HUES64 (cell line): ENCODE measurements at regions not wholly inside any gene's neighbourhood (a gene's known extent, or its start where the extent isn't known, plus 50 kb on each side); places are given as distances from the start of the nearest gene placed in this dataset.

Experiments used
- H3K27ac ChIP-seq: 2 replicates; pipeline ENCODE4 v1.7.0; 2013; ENCODE audit warnings: low read depth, low read length, inconsistent platforms
- H3K27me3 ChIP-seq: 2 replicates; pipeline ENCODE4 v1.6.1; 2013; ENCODE audit warnings: mild to moderate bottlenecking, low read length; ENCODE audit not compliant: insufficient read depth
- H3K36me3 ChIP-seq: 2 replicates; pipeline ENCODE4 v1.6.1; 2013; ENCODE audit warnings: mild to moderate bottlenecking, low read length; ENCODE audit not compliant: insufficient read depth
- H3K4me1 ChIP-seq: 2 replicates; pipeline ENCODE4 v1.6.1; 2013; ENCODE audit warnings: mild to moderate bottlenecking, low read length, moderate library complexity; ENCODE audit not compliant: insufficient read depth
- H3K4me3 ChIP-seq: 2 replicates; pipeline ENCODE4 v1.5.1; 2013; ENCODE audit warnings: mild to moderate bottlenecking, low read length, moderate library complexity
- H3K9ac ChIP-seq: 2 replicates; pipeline ENCODE4 v1.6.1; 2013; ENCODE audit warnings: mild to moderate bottlenecking, low read depth, low read length
- H3K9me3 ChIP-seq: 2 replicates; pipeline ENCODE4 v1.6.1; 2013; ENCODE audit warnings: low read depth, low read length; ENCODE audit not compliant: insufficient read depth
- WGBS: fragments of 150-250, 120-280 bp; methylation state at CpG from one replicate; pipeline ENCODE4 v1.1.7; 2013; ENCODE audit warnings: missing lambda C conversion rate; 5-methylcytosine and 5-hydroxymethylcytosine counted together

DNA sequence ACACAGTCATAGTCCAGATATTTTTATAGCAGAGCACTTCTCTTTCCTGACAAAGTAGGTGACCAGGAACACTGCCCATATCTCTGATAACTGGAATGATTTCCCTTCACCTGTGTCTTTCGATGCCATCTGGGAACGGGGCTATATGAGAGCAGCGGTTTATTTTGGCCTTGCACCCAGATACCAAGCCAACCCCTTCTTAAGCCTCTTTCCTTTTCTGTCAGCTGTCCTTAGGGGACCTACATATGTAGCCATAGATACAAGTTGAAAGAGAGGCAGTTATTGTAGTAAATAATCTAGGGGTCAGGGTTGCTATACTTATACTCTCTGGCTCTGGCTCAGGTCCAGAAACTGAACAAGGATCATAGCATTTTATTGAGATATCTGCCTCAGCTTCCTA, 128.8 kb downstream of the NHLRC3 start:
- no peaks in the 10 kb centered on the region for H3K36me3 ChIP-seq
- WGBS, result 62% methylated on average over 3 of the region's 3 CpGs
- H3K27ac ChIP-seq, result no peak overlapping the region
- no peaks in the 10 kb centered on the region for H3K27me3 ChIP-seq
- no peak overlapping the region for H3K9ac ChIP-seq
- no peaks in the 10 kb centered on the region for H3K9me3 ChIP-seq
- H3K4me3 ChIP-seq, result no peak overlapping the region
- no peaks in the 10 kb centered on the region for H3K4me1 ChIP-seq

DNA sequence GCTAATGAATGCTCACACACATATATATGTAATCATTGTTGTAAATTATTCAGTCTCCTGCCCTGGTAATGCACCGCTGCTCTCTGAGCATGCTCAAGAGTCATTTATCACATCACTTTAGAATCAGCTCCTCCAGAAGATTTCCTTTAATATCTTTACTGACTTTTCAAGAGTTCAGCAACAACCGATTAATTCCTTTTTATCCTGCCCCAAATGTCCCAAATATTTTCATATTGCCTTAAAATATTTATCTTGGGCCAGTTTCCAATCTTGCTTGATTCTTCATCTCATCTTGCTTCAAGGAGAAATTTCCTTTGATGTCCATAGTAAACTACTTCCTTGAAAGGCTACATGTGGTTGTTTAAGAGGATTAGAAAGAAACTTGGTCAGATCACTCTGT, 132.5 kb downstream of the NHLRC3 start:
- Histone ChIP-seq H3K27ac (no peak overlapping the region), H3K9me3 (no peaks in the 10 kb centered on the region), H3K9ac (no peak overlapping the region), H3K27me3 (no peaks in the 10 kb centered on the region), H3K36me3 (no peaks in the 10 kb centered on the region), H3K4me3 (no peak overlapping the region), H3K4me1 (no peaks in the 10 kb centered on the region)
- WGBS, result 93% methylated on average over 2 of the region's 2 CpGs

DNA sequence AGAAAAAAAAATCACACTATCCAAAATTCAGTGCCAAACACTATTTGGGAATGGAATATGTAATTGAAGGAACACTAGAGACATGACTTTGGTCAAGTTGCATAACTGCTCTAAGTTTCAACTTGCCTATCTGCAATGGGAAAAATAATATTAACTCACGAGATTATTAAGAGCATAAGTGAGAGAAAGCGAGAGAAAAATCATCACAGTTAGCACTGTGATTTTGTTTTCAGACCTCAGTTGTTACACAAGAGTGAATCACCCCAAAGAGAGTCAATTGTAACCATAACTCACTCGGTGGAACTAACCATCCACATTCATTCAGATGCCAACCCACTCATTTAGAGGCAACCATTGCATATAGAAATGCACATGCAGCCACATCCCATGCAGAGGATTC, 147.1 kb downstream of the NHLRC3 start:
- Histone ChIP-seq H3K4me1 (no peaks in the 10 kb centered on the region), H3K36me3 (no peaks in the 10 kb centered on the region), H3K4me3 (no peak overlapping the region), H3K9ac (no peak overlapping the region), H3K9me3 (no peaks in the 10 kb centered on the region), H3K27ac (no peak overlapping the region), H3K27me3 (no peaks in the 10 kb centered on the region)
- 94% methylated on average over 3 of the region's 3 CpGs for WGBS

DNA sequence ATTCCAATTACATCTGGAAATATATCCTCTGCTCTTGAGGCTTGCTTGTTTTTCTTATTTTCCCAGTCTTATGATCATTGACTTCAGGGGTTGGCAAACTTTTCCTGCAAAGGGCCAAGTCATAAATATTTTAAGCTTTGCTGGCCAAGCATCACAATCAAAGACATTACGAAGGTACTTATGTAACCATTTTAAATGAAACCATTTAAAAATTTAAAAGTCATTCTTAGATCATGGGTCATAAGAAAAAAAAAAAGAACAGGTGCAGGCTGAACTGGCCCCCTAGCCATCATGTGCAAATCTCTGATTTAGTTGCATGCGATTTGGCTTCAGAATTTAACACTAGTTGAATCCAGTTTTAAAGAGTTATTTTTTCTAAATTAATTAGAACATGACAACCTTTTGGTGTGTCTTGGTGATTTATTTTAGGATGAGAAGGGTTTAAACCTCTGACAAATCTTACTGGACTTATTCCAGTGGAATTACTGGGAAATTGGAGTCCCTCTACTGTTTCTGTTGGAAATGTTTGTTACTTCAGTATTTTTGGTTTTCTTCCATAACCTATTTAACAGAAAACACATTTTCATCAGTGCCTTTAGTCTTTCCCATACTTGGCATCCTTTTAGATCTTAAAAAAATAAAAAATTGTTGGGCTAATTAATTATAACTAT, 148.1 kb downstream of the NHLRC3 start:
- WGBS, result 95% methylated on average over 2 of the region's 2 CpGs
- no peak overlapping the region for H3K4me3 ChIP-seq
- H3K27me3 ChIP-seq, result no peaks in the 10 kb centered on the region
- no peak overlapping the region for H3K9ac ChIP-seq
- no peak overlapping the region for H3K27ac ChIP-seq
- no peaks in the 10 kb centered on the region for H3K9me3 ChIP-seq
- H3K4me1 ChIP-seq, result no peaks in the 10 kb centered on the region
- H3K36me3 ChIP-seq, result no peaks in the 10 kb centered on the region

DNA sequence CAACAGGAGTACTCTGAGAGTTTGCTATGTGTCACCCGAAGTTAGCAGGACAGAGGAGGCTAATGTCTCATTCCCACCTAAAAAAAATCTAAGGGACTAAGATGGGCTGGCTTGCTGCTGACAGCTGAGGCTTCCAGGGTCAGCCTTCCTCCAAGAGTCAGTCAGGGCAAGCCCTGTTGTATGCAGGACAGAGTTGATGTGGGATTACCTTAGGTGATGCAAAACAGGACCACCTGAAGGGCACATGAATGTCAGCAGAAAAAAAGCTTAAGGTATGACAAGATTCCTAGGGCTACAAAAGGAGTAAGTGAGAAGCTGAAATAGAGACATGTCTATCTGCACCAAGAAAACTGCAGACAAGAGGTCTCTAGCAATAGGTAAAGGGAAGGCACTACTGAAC, 151.5 kb downstream of the NHLRC3 start:
- Histone ChIP-seq H3K4me3 (no peak overlapping the region), H3K27me3 (no peaks in the 10 kb centered on the region), H3K36me3 (no peaks in the 10 kb centered on the region), H3K9ac (no peak overlapping the region), H3K9me3 (no peaks in the 10 kb centered on the region), H3K27ac (no peak overlapping the region), H3K4me1 (no peaks in the 10 kb centered on the region)
- 69% methylated on average over 1 of the region's 1 CpG for WGBS

DNA sequence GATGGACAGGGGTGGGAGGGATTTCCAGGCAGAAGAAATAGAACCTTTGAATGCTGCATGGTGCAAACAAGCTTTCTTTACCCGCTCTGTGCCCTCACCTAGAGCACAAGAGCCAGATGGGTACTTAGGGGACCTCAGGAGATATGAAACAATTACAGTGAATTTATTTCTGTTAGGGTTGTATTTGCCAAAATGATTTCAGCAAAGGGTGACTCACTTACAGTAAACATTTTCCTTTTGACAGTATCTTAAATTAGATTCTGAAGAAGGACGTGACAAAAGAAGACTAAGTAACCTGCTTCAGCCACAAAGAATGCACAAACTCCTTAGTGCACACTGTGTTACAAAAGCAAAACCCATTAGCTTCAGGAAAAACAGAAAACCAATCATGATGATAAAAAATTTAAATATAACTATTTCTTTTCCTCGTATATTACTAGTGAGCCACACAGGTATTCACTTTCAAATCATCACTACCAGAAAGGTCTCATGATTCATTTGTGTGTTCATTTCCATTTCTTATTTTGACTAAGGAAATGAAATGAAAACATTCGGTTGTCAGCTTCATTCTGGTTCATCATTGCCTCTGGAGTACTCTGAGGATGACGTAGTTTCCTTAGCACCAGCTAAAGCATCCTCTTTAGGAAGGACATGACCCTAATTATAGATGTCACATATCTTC, 158.8 kb downstream of the NHLRC3 start:
- Histone ChIP-seq H3K36me3 (no peaks in the 10 kb centered on the region), H3K4me3 (no peak overlapping the region), H3K9me3 (no peaks in the 10 kb centered on the region), H3K4me1 (peaks cover 3% of the 10 kb centered on the region; the same call in 1 of the 2 replicates), H3K27me3 (no peaks in the 10 kb centered on the region), H3K9ac (no peak overlapping the region), H3K27ac (no peak overlapping the region)
- 93% methylated on average over 5 of the region's 5 CpGs for WGBS

DNA sequence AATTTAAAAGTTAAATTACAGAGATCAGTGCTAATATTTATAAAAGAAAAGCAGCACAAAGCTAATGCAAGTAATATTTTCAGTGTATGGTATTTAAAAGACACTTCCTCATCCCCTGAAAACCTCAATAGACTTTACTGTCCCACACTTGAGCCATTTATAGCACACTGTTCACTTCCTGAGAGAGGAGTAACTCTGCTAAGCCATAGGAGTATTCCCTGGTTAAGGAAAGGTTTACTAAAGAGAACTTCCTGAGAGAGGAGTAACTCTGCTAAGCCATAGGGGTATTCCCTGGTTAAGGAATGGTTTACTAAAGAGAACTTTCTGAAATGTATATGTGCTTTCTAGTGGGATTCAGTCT, 159.4 kb downstream of the NHLRC3 start:
- Histone ChIP-seq H3K27me3 (no peaks in the 10 kb centered on the region), H3K27ac (no peak overlapping the region), H3K36me3 (no peaks in the 10 kb centered on the region), H3K9ac (no peak overlapping the region), H3K4me1 (peaks cover 3% of the 10 kb centered on the region; the same call in 1 of the 2 replicates), H3K4me3 (no peak overlapping the region), H3K9me3 (no peaks in the 10 kb centered on the region)

DNA sequence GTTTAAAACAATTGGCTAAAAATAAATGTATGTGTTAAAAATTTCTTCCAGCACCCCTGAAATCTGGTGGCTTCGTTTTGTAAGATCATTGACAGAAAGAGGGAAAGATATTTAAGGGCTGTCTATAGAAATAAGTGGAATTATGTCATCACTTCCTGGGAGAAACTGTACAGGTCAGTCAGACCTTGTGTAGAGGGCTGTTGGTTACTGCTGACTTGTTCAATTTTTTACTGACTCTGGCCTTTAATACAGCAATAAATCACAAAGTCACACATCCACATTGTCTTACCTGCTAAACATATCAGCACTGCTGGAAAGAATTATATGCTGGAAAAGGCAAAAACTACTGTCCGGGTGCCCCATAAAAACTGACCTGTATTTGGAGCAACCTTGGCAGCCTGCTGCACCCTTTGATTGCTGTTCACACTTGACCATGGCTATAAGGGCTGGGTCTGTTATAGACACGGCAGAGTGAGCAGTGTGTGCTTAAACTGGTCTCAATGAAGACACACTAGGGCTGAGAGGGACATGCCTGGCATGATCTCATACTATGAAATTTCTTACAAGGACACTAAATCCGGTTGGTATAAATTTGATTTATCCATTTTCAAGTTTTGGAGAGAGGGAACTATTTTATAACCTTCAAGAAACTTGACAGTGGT, 162.1 kb downstream of the NHLRC3 start:
- Histone ChIP-seq H3K4me3 (no peak overlapping the region), H3K9ac (no peak overlapping the region), H3K27ac (no peak overlapping the region), H3K27me3 (no peaks in the 10 kb centered on the region), H3K9me3 (no peaks in the 10 kb centered on the region), H3K4me1 (peaks cover 3% of the 10 kb centered on the region; the same call in 1 of the 2 replicates), H3K36me3 (no peaks in the 10 kb centered on the region)
- WGBS, result 92% methylated on average over 4 of the region's 4 CpGs

DNA sequence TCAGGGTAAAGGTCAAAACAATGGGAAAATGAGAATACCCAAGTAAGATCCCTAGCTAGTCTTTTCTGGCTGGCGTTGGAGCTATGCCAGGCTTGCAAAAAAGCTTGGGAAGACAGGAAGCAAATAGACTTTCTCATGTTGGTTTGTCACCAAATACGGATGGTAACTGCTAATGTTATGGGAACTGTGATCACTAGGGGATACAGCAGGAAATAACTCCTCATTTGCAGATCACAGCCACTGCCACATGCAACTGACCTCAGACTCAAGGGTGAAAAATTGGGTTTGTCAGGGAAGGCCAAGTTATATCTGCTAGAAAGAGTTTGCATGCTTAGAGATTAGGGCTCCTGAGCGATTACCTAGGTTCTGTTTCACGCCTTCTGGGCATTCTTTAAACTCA, 162.9 kb downstream of the NHLRC3 start:
- Histone ChIP-seq H3K36me3 (no peaks in the 10 kb centered on the region), H3K4me3 (no peak overlapping the region), H3K9me3 (no peaks in the 10 kb centered on the region), H3K27me3 (no peaks in the 10 kb centered on the region), H3K27ac (no peak overlapping the region), H3K4me1 (peaks cover 3% of the 10 kb centered on the region; the same call in 1 of the 2 replicates), H3K9ac (no peak overlapping the region)
- WGBS, result 72% methylated on average over 3 of the region's 4 CpGs

DNA sequence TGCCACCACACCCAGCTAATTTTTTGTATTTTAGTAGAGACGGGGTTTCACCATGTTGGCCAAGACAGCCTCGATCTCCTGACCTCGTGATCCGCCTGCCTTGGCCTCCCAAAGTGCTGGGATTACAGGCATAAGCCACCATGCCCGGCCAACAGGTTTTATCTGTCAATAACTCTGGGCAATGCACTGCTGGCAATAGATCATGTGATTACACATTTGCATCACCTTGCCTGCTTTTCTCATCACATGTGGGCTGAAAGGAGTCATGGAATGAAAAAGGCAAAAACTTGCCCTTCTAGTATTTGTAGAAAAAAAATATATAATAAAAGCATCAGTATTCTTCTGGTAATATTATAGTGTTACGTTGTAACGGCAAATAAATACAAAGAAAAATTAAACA, 164.5 kb downstream of the NHLRC3 start:
- no peak overlapping the region for H3K4me3 ChIP-seq
- H3K4me1 ChIP-seq, result peaks cover 3% of the 10 kb centered on the region; the same call in 1 of the 2 replicates
- H3K9me3 ChIP-seq, result no peaks in the 10 kb centered on the region
- no peak overlapping the region for H3K9ac ChIP-seq
- H3K27ac ChIP-seq, result no peak overlapping the region
- H3K27me3 ChIP-seq, result no peaks in the 10 kb centered on the region
- no peaks in the 10 kb centered on the region for H3K36me3 ChIP-seq
- 91% methylated on average over 5 of the region's 7 CpGs for WGBS

DNA sequence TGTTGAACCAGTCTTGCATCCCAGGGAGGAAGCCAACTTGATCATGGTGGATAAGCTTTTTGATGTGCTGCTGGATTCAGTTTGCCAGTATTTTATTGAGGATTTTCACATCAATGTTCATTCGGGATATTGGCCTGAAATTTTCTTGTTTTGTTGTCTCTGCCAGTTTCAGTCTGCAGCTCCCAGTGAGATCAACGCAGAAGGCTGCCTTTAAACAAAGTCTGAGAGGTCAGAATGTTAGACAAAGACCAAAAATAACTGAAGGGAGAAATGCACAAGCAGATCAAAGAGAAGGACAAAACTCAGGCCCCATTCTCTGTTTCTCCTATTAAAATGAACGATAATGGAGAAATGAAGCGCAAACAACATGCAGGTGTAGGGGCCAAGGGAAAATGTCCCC, 170.4 kb downstream of the NHLRC3 start:
- Histone ChIP-seq H3K27me3 (no peaks in the 10 kb centered on the region), H3K27ac (no peak overlapping the region), H3K9ac (no peak overlapping the region), H3K36me3 (no peaks in the 10 kb centered on the region), H3K9me3 (no peaks in the 10 kb centered on the region), H3K4me1 (no peaks in the 10 kb centered on the region), H3K4me3 (no peak overlapping the region)
- WGBS, result 83% methylated on average over 4 of the region's 4 CpGs
